KMS-11 (cell line): ENCODE measurements at regions not wholly inside any gene's neighbourhood (a gene's known extent, or its start where the extent isn't known, plus 50 kb on each side); places are given as distances from the start of the nearest gene placed in this dataset.

Experiments
- H2AFZ ChIP-seq: fragments of 200-600 bp; sonication (generic); 2 replicates; pipeline ENCODE4 v1.6.1; 2016; ENCODE audit warnings: antibody characterized with exemption, mixed run types, low read depth
- H3K27ac ChIP-seq: fragments of 200-600 bp; sonication (generic); 2 replicates; pipeline ENCODE4 v1.6.1; 2016; ENCODE audit warnings: mild to moderate bottlenecking, mixed run types
- H3K27me3 ChIP-seq: fragments of 200-600 bp; sonication (generic); 2 replicates; pipeline ENCODE4 v1.6.1; 2017; ENCODE audit warnings: mild to moderate bottlenecking, low read depth, mixed run types, moderate library complexity; ENCODE audit not compliant: insufficient read depth
- H3K36me3 ChIP-seq: fragments of 200-600 bp; sonication (generic); 2 replicates; pipeline ENCODE4 v1.6.1; 2017; ENCODE audit warnings: mild to moderate bottlenecking, mixed run types; ENCODE audit not compliant: insufficient read depth
- H3K4me1 ChIP-seq: fragments of 200-600 bp; sonication (generic); 2 replicates; pipeline ENCODE4 v1.6.1; 2016; ENCODE audit warnings: mild to moderate bottlenecking, low read depth, mixed run types; ENCODE audit not compliant: poor library complexity, severe bottlenecking
- H3K4me2 ChIP-seq: fragments of 200-600 bp; sonication (generic); 2 replicates; pipeline ENCODE4 v1.7.0; 2016; ENCODE audit warnings: mild to moderate bottlenecking, mixed run types
- H3K4me3 ChIP-seq: fragments of 200-600 bp; sonication (generic); IDR thresholded peaks from 2 replicates; pipeline ENCODE4 v1.6.1; 2017; ENCODE audit warnings: low read depth, low read length, mixed read lengths; ENCODE audit not compliant: insufficient read depth
- H3K79me2 ChIP-seq: fragments of 200-600 bp; sonication (generic); 2 replicates; pipeline ENCODE4 v1.6.1; 2016; ENCODE audit warnings: low read depth, mixed run types; ENCODE audit not compliant: insufficient read depth
- H3K9ac ChIP-seq: fragments of 200-600 bp; sonication (generic); 2 replicates; pipeline ENCODE4 v1.6.1; 2016; ENCODE audit warnings: mild to moderate bottlenecking, mixed run types
- H4K20me1 ChIP-seq: fragments of 200-600 bp; sonication (generic); 2 replicates; pipeline ENCODE4 v1.6.1; 2016; ENCODE audit warnings: mild to moderate bottlenecking, mixed run types; ENCODE audit not compliant: insufficient read depth
- CTCF ChIP-seq: fragments of 200-600 bp; sonication (generic); conservative IDR thresholded peaks from 2 replicates; pipeline ENCODE4 v1.6.1; 2017; ENCODE audit warnings: low read depth, mild to moderate bottlenecking, antibody characterized with exemption, low read length, moderate library complexity, mixed read lengths

GRCh38 chr5:167712986-167713585 lies 578.4 kb upstream of the WWC1 start:
- Histone ChIP-seq H3K79me2 (no peaks in the 10 kb centered on the region), H3K36me3 (no peaks in the 10 kb centered on the region), H2AFZ (no peak overlapping the region), H3K4me1 (no peaks in the 10 kb centered on the region), H3K27me3 (no peaks in the 10 kb centered on the region), H3K4me3 (no peak overlapping the region), H3K9ac (no peak overlapping the region), H4K20me1 (no peaks in the 10 kb centered on the region), H3K4me2 (no peak overlapping the region), H3K27ac (no peak overlapping the region)
- TF ChIP-seq CTCF, result no peak

- no peaks in the 10 kb centered on the region for H3K4me1 ChIP-seq
- no peaks in the 10 kb centered on the region for H3K27me3 ChIP-seq
Measured at GRCh38 chr5:167713896-167714295, 577.5 kb upstream of the WWC1 start.

GRCh38 chr5:167716126-167716775 lies 575.2 kb upstream of the WWC1 start:
- no peak for TF ChIP-seq CTCF

More at GRCh38 chr5:167713896-167714295, 577.5 kb upstream of the WWC1 start:
- no peak overlapping the region for H3K27ac ChIP-seq
- H3K4me3 ChIP-seq, result no peak overlapping the region
- H3K9ac ChIP-seq, result no peak overlapping the region
- no peaks in the 10 kb centered on the region for H4K20me1 ChIP-seq
- H3K4me2 ChIP-seq, result no peak overlapping the region
- H3K79me2 ChIP-seq, result no peaks in the 10 kb centered on the region
- no peaks in the 10 kb centered on the region for H3K36me3 ChIP-seq
- TF ChIP-seq CTCF, result no peak
- no peak overlapping the region for H2AFZ ChIP-seq

GRCh38 chr5:167720259-167720658 lies 571.2 kb upstream of the WWC1 start:
- H3K27me3 ChIP-seq, result no peaks in the 10 kb centered on the region
- H3K4me3 ChIP-seq, result no peak overlapping the region
- no peaks in the 10 kb centered on the region for H3K79me2 ChIP-seq
- H3K36me3 ChIP-seq, result no peaks in the 10 kb centered on the region
- no peak overlapping the region for H3K4me2 ChIP-seq
- H3K9ac ChIP-seq, result no peak overlapping the region
- TF ChIP-seq CTCF, result no peak
- H3K27ac ChIP-seq, result no peak overlapping the region
- H3K4me1 ChIP-seq, result no peaks in the 10 kb centered on the region
- H2AFZ ChIP-seq, result no peak overlapping the region
- H4K20me1 ChIP-seq, result no peaks in the 10 kb centered on the region

More at GRCh38 chr5:167716126-167716775, 575.2 kb upstream of the WWC1 start:
- Histone ChIP-seq H3K36me3 (no peaks in the 10 kb centered on the region), H3K79me2 (no peaks in the 10 kb centered on the region), H3K4me1 (no peaks in the 10 kb centered on the region), H3K27me3 (no peaks in the 10 kb centered on the region), H2AFZ (no peak overlapping the region), H3K4me3 (no peak overlapping the region), H4K20me1 (no peaks in the 10 kb centered on the region), H3K9ac (no peak overlapping the region), H3K4me2 (no peak overlapping the region), H3K27ac (no peak overlapping the region)
